ENCODE measurements at regions not wholly inside any gene's neighbourhood (a gene's known extent, or its start where the extent isn't known, plus 50 kb on each side); places are given as distances from the start of the nearest gene placed in this dataset.

- peak; percentile 66 to 96 for DNase-seq
Observed at GRCh38 chr7:22582863-22583622, 83.1 kb upstream of the STEAP1B start.

- DNase-seq = no peak
Observed at GRCh38 chr7:22581099-22581498, 81.1 kb upstream of the STEAP1B start.

DNA sequence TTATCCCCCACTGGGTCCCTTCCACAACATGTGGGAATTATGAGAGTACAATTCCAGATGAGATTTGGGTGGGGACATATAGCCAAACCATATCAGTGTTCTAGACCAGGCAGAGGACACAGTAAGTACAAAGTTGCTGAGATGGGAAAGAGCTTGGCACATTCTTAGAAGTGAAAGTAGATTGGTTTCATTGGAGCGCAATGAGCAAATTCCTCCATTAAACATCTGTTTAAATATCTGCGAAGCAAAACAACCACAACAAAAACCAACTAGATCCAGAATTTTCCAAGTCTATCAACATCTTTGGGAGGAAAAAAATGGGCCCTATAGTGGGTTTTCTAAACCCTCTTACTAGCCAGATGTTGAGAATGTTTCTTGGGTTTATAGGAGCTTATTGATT is 80.0 kb upstream of the STEAP1B start:
- no peak for DNase-seq

- DNase-seq = peak; percentile 78 to 92
Observed at GRCh38 chr7:22578007-22578733, 78.2 kb upstream of the STEAP1B start.

GRCh38 chr7:22577470-22578001 is 77.5 kb upstream of the STEAP1B start:
- peak; percentile 79 to 92 for DNase-seq

DNA sequence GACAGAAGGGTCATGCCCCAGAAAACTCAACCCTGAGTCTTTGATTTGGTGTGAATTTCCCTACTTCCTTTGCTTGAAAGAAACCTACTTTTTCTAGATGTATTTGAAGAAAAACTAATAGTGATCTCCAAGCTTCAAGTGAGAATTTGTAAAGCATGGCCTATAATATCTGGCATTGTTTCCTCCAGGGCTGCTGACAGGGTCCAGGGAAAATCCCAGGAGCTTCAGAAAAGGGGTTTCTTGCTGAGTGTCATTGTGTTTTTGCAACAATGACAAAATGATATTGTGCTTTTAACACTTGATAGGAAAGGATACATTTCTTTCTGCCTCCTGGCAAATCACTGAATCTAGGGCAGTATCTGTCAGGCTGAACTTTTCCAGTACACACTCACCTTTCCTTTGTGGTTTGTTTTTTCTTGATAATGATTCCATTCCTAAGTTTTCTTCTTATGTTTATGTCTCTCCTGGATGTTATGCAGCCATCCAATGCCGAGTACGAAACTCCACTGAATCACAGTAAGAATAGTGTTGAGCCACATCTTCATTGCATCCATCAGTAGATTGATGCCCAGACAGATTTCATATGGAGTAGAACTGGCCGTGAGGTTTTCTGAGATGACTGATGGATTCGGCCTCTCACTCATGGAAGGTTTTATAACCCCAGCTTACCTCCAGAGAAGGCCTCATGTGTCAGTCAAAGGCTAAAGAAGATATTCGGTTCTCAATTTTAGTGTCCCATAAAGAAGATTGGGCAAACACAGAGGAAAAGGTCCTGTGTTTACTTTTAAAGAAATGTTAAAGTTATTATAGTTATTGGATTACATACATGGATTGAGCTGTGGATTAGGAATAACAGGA is 76.9 kb upstream of the STEAP1B start:
- no peak for DNase-seq

- DNase-seq = no peak
Observed at GRCh38 chr7:22574754-22575520, 74.9 kb upstream of the STEAP1B start.

DNA sequence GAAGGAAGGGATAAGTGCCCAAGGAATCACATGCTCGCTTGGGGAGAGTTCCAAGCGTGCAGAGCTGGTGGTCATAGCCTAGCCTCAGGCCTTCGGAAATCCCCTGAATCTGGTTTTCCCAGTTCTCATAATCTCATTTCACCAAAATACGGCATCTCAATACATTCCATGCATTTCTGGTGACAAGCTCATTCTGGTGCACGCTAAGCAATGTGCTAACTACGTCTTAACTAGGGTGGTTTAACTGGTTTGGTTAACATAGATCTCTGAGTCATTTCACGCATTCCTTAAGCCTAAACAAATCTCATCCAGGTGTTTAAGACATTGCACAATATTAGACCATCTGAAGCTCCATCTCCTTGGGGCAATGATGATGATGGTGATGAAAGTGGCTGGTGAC is 72.9 kb upstream of the STEAP1B start:
- DNase-seq = no peak

DNA sequence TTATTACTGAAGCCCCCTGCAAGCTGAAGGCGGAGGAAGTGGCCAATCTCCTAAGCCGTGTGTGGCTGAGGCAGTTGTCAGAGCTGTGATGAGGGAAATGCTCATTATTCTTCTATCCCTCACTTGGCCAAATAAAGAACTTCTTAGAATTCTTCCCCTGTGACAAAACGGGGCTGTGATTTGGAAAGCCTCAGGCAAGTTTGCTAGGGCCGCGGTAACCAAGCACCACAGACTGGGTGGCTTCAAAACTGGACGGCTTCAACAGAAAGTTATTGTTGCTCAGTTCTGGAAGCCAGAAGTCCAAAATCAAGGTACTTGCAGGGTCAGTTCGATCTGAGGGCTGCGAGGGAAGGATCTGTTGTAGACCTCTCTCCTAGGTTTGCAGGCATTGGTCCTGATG is 72.3 kb upstream of the STEAP1B start:
- DNase-seq = no peak

DNA sequence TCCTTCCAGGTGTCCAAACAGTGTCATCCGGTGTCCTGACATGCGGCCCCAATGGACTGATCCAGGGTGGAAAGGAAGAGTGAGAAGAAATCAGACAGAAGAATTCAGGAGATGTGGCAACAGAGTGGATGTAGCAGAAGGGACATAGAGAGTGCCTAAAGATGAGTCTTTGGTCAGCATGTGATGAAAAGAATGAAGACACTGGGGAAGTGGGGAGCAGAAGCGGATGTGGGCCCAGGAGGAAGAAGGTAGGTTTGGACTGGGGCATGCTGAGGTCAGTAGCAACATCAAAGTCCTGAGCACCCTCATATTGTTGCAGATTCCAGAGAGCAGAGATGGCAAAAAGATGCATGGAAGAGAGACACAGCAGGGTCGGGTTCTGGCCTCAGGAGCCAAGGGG is 71.8 kb upstream of the STEAP1B start:
- DNase-seq = no peak

DNA sequence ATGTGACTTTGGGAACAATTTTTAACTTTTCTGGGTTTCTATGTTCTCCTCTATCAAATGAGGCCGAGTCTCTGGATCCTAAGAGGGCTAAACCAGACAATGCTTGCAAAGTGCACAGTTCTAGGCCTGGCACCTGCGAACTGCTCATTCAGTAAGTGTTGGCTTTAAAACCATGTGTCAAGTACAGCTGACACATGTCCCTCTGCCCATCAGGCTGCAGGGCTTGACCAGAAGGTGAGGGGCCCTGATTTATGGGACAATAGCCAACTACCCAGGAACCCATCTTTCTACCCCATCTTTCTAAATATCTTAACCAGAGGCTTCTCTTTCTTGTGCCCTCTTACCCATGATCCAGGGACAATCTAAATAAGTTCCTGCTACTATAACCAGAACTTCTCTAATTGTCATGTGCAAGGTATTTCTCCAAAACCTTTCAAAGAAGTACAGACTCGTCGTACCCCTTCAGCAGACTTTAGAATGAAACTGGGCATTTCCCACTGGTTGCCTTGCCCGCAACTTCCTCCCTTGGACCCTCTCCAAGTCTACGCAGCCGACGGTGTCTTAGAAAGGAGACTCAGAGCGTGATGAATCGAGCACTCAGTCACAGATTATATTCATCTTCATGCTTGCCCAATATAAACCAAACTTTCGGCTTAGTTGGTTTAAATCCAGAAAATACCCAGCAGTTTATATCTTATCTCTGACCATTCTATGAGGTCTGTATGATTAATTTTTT is 69.8 kb upstream of the STEAP1B start:
- no peak for DNase-seq

DNA sequence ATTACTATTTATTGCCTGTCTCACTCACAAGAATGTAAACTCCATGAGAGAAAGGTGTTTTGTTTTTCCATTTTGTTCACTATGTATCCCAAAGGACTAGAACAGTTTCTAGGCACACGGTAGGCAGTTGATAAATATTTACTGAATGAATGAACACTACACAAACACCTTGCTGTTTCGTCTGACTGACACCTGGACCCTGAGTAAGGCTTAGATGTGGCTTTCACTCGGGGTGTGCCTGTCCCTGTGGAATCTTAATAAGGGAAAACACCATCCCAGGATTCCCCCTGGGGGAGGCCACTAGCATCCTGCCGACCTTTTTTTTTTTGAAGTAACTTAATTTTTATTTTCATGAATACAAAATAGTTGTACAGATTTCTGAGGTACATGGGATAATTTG is 66.6 kb upstream of the STEAP1B start:
- no peak for DNase-seq

DNA sequence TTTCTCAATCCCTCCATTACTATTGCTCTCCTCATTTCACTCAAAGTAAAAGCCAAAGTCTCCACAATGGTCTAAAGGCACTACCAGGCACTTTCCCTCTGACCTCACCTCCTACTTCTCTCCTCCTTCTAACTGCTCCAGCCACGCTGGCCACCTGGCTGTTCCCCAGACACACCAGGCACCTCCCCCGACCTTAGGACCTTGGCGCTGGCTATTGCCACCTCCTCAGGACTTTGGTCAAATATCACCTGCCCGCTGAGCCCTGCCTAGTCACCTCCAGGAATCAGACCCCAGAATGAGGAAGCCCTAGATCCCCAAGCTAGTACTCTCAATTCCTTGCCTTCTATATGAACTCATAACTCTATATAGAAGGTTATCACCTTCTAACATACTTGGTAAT is 66.2 kb upstream of the STEAP1B start:
- no peak for DNase-seq

DNA sequence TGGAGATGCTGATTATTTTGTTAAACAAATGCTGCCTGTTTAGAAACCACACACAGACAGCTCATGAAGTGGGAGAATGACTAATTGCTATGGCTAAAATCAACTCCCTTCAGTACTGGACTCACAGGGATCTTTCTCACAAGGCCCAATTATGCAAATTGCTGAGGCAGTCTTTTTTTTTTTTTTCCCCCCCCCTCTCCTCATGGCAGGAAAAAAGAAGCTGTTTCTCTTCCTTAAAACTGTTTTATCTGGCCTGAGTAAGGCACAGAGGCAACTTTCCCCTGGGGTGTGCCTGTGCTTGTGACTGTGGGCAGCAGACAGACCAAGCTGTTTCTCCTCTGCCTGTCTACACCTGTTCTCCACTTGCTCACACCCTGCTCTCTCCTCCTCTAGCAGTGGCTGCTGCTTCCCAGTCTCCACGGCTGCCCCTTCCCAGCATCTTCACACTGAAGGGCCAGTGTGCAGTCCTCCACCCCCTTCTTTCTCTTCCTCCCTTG is 65.4 kb upstream of the STEAP1B start:
- DNase-seq = peak; percentile 21 to 73

GRCh38 chr7:22564511-22565045 is 64.6 kb upstream of the STEAP1B start:
- peak; percentile 9 to 66 for DNase-seq

DNA sequence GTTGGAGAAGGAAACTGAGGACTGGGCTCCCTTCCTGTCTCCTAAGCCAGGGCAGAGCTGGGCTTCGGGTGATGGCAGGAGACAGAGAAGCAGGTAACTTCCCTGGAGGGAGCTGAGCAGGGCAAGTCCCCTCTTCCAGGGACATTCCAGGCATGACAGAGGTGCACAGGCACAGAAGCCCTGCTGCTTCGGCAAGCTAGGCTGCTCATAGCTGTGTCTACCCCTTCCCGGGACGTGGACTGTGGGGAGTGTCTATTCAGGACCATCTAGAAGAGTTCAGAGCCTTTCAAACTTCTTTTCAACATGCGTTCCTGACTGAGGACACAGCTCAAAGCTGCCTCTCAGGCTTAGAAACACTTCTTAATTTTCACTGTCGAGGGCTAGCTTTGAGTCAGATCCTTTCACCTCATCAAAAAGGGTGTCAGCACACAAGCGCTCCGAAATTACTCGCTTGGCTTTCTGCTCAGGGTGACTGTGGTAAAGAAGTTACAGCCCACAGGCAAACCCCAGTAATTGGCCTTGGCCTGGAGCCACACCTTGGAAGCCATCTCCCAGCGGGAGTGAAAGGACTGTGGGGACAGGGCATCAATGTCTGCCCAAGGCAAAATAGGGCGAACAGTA is 63.7 kb upstream of the STEAP1B start:
- no peak for DNase-seq

GRCh38 chr7:22563032-22563501 is 63.1 kb upstream of the STEAP1B start:
- DNase-seq = no peak

DNA sequence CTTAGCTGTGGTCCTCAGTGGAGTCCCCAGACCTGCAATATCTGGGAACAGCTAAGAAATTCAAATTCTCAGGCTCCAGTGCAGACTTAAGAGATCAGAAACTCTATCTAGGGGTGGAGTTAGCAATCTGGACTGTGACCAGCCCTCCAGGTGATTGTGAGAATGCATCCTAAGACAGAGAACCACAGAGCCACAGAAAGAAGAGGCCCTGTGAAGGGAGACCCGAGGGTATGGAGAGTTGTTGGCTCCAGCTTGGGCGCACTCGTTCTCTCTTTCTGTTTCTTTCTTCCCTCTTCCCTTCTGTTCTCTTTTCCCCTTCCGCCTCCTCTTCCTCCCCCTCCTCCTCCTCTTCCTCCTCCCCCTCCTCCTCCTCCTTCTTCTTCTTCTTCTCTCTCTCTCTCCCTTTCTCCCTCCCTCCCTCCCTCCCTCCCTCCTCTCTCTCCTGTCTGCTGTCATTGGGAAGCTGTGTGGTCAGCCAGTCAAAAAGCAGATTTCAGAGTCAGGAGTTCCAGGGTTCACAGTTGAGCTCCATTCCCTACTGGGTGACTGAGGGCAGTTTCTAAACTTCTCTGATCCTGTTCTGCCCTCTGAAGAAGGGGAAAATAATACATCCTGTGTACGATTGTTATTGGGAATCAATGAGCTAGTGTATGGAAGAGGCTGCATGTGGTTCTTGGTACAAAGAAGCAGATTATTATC is 62.1 kb upstream of the STEAP1B start:
- peak; percentile 38 to 74 for DNase-seq

GRCh38 chr7:22561321-22561811 is 61.4 kb upstream of the STEAP1B start:
- peak; percentile 89 to 95 for DNase-seq
